SIG-M5 (cell line): ENCODE measurements at regions not wholly inside any gene's neighbourhood (a gene's known extent, or its start where the extent isn't known, plus 50 kb on each side); places are given as distances from the start of the nearest gene placed in this dataset.

Experiments
- DNase-seq: peaks from one replicate; lab custom pipeline; 2025; lab: John Stamatoyannopoulos, UW

DNA sequence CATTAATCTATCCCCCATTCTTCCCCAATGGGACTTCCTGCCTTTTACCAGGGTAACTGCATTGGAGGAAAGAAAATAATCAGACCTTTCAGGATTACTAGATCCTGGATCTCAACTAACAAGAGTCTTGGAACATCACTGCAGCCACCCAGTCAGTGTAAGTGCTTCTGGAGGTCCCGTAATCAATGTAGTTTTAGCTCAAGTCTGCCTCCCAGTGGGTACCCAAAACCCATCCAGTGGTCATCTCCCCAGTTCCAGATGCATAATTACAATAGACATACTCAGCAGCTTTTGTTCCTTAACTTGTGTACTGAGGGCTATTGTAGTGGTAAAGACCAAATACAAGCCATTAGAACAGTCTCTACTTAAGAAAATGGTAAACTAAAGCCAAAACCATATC, 319.1 kb downstream of the GPATCH2 start:
- no peak for DNase-seq

DNA sequence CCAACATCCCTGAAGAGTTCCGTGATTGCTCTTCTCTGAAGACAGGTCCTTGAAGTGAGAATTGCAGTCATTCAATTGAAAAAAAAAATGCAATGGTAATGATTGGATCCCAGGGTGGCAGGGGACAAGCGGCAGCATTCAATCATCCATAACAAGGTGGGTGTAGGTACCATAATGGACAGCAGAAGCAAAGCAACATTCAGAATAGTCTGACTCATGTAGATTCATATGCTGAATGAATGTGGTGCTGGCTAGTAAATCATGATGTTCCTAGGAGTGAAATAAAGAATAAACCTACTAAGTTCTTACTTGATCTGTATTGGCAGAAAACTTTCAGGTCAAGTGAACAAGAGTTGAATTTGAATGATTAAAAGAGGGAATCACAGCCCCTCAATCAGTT, 319.6 kb downstream of the GPATCH2 start:
- DNase-seq = no peak

DNA sequence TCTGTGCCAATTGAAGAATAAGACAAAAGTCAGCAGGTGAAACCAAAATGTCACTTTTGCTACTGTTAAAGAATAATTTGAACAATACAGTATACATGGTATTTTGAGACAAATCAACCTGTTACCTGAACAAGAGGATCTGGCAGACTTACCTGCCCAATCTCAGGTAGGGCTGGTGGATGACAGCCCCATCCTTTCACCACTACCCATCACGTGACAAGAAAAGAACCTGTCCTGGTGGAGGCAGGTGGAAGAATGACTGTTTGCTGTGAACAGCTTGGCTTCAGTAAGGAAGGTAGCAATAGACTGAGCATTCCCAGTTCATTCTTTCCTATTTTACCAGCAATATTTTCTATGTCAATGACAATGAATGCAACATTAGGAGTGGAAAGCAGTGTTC, 349.6 kb downstream of the GPATCH2 start:
- DNase-seq = no peak

DNA sequence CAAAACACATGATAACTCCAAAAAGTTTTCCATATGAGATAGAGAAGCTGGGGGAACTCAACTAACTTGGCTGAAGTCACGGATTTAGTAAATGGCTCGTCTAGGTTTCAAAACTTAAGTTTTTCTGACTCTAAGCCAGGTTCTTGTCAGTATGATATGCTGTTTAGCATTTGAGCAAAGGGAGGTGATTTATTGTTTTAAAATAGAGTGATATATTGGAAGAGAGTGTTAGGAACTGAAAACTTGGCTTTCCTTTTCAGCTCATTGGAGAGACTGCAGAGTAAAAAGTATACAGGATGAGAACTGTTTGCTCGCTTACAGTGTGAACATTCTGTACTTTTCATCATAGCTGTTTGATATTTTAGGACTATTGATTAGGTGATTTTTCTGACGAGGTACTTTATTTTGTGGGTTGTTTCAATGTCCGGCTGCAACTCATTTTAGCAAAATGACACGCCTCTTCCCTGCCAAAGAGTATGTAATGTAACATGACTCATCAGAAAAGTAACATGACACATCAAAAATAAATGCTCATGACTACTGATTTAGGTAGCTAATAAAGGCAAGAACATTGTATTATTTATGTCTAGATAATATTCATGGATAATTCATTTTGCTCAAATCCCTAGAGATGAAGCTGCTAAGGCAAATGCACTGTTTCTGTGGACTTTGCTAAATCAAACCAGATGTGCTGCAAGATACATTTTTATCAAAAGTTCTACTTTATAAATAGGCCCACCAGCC, 355.1 kb downstream of the GPATCH2 start:
- no peak for DNase-seq

DNA sequence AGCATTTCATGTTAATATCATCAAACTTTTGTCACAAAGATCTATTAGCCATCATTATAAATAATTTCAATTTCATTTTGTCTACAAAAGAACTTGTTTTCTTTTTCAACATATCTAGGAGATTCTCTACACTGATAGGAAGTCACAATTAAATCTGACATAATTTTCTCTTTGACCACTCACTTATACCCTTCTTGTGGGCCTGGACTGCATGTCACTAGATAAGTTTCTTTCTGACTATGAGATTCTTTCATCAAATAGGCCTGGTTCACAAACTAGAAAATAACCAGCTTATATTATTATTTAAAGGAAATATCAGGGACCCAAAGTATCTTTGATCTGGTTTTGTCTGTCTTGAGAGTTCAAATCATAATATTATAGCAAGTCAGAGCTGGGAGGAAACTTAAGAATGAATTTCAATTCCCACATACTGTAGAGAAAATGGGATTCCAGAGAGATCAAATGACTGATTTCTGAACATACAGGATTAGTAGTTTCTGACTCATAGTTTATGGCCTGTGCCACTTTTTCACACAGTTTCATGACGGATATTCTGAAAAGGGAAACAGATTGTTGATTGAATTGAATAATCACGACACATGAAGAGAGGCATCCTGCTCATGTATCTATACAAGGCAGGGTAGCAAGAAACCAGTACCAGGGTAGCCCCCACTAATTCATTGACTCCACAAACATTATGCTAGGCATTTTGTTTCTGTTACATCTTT, 355.8 kb downstream of the GPATCH2 start:
- no peak for DNase-seq

DNA sequence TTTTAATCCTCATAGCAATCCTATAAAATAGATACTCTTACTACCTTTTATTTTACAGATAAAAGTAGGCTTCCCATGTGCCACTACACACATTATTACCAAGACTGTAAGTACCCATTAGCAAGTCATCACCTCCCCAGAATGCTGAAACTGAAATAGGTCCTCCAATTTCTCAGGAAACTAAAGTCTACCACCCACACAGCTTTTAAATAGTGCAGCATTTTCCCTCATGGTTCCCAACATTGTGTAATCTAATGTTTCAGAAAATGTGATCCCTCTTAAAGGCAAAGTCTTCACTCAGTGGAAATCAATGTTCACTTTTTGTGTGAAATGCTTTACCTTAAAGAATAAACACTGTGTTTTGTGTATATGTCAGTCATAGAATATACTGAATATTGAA, 356.5 kb downstream of the GPATCH2 start:
- no peak for DNase-seq

DNA sequence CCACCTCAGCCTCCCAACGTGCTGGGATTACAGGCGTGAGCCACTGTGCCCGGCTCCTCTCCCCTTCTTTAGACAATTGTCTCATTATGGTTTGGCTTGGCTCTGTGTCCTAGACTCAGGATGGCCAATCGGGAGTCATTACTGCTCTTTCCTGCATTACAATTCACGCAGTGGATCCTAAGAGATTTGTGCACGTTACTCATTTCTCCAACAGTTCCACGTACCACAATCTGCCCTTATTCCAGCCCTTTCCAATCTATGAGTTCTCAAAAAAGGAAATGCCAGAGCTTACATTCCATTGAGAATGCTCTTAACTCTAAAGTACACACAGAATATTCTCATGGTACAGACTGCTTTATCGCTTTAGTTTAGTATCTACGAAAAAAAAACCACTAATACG, 357.0 kb downstream of the GPATCH2 start:
- no peak for DNase-seq

DNA sequence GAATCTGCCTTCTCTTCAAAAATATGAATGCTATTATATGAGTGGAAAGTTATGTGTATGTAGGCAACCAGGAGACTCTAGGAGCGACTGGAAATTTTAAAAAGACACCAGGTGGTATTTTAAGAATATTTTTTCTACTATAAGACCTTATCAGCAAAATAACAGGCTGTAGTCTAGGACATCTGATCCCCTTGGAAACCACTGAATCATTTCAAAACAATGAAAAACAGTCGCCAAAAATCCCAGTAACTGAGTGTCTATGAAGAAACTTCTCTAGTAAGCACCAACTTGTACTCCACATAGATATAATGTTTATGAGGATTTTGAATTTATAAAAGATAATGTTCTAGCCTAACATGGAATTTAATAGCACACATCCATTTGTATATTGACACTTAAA, 358.5 kb downstream of the GPATCH2 start:
- DNase-seq = no peak

DNA sequence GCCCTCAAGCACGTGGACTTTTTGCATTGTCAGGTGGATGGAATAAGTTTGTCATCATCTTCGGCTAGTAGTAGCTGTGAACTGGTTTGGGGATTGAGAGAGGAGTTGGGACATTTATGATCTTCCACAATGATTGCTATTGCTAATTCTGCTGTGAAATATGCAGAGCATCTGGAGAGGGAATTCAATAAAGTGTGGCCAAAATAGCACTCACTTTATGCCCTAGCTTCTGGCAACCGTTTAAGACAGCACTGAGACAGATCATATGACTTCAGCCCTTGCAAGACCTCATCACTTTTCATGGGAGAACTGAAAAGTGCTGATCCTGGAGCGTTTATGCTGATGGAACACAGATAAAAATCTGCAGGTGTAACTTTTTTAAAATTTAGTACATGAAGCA, 360.8 kb downstream of the GPATCH2 start:
- no peak for DNase-seq

DNA sequence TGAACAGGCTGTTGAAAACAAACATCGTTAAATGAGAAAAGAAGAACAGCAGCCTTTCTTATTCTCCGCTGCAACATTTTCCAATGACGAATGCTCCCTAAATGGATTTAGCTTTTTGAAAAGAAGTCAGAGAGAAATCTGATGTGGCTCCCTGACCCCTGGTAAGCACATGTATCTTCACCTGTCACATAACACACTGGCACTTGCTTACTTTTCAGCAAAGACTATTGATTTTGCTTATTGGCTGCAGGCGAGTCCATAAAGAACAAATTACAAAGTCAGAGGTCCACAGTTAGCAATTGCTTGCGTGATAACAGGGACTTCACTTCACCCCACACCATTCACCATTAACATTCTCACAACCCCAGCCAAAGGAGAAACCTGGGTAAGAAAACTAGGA, 362.8 kb downstream of the GPATCH2 start:
- no peak for DNase-seq

DNA sequence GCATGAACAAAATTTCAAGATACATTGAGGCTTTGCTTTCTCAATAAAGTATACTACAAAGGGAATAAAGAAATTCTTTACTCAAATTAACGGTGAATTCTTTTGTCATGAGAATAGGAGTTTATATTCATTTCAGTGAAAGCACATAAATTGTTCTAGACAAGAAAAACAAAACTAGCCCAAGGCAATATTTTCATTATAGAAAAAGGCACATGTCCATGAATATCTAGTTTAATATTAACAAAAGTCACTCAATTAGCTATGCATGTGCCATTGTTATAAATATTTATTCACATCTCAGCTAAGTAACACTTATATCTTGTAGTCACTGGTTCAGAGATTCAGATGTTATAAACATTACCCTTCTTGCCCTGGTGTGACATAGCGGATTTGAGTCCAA, 369.3 kb downstream of the GPATCH2 start:
- no peak for DNase-seq

DNA sequence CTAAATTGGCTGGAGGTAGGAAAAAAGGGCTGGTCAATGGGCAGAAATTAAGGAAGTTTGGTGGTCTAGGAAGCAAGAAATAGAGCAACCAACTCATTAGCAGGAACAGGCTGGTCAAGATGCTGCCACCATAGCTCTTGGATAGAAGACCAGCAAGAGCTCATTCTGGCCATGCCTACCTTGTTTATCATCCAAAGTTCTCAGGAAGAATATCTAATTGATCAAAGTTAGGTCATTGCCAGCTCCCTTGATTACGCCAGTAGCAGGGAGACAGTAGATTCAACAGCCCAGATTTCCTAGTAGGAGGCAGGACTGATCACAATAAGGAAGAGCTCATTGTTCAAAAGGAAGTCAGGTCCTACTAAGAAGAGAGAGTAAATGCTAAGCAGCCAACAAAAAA, 370.2 kb downstream of the GPATCH2 start:
- DNase-seq = no peak

DNA sequence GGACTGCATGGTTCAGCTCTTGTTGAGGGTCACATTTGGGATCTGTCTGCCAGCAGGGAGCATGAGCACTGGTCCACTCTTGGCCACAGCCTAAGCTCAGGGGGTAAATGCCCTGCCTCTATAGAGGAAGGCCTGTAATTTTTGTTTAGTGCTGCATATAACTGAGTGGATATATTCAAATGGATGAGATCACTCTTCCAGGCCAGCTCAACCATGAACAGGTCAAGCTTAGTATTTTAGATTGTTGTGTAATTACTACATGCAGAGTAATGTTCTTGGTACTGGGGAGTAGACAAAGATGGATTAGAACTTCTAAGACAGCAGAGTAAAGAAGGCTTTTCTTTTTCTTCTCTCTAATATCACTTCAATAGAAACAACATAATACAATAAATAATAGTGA, 376.9 kb downstream of the GPATCH2 start:
- no peak for DNase-seq

DNA sequence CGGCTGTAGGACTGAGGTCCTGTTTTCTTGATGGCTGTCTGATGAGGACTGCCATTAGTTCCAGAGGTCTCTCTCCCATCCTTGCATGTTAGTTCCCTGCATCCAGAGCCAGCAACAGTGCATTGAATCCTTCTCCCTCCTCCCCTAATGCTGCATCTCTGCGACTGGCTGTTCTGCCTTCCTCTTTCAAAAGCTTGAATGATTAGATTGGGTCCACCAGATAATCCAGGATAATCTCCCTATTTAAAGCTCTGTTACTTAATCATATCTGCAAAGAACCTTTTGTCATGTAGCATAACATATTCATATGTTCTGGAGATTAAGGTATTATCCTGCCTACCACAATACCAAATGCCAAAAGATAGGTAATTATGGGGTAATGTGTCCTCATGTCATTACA, 377.5 kb downstream of the GPATCH2 start:
- DNase-seq = no peak

DNA sequence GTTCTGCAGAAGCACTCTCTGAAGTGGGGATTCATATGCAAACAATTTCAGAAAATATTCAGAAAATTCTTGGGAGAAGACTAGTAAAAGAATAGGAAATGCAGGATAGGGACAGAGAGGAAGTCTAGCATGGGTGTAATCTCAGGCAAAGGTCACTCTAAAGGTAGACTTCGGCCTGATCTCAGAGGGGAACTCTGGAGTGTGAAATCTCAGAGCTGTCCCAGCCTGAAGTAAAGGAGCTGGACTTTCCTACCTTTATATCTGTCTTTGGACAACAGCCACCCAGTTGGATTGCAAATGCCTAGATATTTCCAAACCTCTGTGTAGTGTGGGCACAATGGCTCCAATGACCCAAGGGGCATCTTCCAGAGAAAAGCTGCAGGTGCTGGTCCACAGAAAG, 379.8 kb downstream of the GPATCH2 start:
- no peak for DNase-seq

DNA sequence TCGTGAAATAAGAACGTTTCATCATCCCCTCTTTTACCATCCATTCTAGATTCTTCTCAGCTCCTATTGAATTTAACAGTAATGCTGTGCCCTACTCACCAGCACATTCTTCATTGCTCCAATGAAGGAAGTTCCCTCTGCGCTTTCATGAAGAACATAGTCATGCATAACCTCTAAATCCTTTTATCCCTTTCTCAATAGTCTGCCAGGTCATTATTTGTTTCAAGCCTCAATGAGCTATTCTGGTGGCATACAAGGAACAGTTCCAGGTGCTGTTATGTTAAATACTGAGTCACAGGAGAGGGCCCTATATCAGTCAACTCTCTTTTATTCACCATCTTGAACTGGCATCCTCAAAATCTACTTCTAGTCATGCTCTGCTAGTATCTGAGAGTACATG, 381.0 kb downstream of the GPATCH2 start:
- DNase-seq = no peak

DNA sequence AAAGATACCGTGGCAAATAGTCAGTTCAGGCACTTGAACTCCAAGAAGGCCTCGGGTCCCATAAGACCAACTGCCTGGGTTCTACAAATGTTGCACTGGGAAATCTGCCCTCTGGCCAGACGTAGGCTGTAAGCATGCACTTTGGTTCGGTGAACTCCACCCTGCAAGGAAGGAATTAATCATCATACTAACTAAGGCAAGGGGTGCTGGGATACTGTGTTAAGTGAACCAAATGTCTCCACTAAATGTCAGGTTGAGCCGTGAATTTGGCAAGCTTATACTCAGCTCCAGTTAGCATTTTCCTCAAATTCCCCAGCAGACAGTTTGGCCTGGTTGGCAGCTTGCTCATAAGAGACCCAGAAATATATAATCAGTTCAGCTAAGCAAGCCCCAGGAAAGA, 385.9 kb downstream of the GPATCH2 start:
- no peak for DNase-seq

DNA sequence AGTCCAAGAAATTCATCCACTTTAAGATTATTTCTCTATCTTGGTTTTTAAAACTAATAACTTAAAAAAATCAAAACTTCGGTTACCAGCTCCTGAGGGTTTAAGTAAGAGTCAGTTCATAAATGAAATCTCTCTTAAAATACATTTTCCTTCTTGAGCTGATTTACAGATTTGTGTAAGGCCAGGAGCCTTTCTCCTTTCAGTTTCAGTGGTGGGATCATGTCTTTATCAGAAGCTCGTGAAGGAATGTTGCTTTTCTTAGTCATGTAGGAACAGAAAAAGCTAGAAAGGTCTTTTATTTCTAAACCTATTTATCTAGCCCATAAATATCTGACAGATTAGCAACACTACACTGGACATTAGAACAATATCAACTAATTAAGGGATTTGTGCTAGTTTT, 390.2 kb downstream of the GPATCH2 start:
- DNase-seq = no peak

DNA sequence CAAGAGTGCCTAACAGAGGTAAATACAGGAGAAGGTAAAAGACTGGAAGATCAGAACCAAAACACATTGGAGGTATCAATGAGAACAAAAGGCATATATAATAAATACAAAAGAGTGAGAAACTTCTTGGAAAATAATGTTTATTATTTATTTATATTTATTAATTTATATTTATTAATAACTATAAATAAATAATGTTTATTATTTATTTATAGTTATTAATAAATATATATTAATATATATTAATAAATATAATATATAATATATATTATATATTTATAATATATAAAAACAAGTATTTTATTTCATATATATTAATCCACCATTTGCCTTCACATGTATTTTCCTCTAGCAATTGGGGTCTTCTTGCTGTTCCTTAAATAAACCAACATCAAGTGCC, 391.9 kb downstream of the GPATCH2 start:
- DNase-seq = no peak

DNA sequence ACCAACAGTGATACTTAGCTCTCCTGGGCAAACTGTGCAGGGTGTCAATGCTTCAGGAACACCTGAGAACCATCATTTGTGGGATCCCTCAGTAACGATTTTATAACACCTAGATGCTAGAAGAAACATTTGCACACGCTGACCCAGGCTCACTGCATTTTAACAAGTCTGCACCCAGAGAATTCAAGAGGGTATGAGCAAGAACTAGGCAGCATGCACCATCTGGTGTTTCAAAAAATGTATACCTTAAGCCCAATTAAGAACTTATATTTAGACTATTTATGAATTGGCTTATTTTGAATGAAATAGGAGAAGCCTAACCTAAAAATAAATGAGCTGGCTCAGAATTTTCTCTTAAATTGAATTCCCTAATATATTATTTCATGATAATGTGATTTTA, 400.5 kb downstream of the GPATCH2 start:
- DNase-seq = no peak

DNA sequence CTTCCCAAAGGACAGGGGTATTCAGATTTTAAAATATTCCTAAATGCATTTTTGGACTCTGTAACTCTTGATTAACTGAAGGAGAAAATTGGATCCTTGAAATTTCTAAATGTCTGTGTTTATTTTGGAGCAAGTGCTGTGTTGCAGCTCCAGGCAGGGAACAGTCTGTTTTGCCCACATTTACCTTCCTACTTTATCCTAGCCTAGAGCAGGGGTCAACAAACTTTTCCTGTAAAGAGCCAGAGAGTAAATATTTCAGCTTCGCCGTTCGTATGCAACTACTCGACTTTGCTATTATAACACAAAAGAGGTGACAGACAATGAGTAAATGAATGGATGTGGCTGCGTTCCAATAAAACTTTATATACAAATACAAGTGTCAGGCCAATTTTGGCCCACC, 402.2 kb downstream of the GPATCH2 start:
- DNase-seq = no peak

DNA sequence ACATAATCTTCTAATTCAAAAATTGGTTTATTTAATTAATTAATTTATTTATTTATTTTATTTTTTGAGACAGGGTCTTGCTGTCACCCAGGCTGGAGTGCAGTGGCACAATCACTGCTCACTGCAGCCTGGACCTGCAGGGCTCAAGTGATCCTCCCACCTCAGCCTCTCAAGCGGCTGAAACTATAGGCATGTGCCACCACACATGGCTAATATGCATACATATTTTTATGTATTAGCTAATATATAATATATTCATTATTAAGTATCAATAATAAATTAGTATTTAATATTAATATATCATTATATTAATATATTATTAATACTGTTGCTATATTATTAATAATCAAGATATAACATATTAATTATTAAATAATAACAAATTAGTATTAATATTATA, 406.7 kb downstream of the GPATCH2 start:
- no peak for DNase-seq

DNA sequence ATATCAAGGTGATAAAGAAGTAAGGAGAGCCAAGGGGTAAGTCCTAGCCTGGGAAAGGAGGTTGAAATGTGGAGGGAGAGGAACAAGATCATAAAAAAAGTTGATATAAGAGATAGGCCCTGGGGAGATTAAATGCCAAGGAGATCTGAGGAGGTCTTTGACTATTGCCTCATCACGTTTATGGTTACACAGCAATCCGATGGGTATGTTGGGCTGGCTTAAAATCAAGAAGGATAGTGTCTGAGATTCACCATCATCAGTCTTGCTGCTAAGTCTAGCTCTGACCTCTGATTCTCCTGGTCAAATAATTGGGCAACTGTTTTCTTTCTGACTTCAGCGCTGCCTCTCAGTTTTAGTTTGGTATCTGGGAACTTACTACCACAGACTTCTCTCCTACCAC, 416.3 kb downstream of the GPATCH2 start:
- DNase-seq = no peak

DNA sequence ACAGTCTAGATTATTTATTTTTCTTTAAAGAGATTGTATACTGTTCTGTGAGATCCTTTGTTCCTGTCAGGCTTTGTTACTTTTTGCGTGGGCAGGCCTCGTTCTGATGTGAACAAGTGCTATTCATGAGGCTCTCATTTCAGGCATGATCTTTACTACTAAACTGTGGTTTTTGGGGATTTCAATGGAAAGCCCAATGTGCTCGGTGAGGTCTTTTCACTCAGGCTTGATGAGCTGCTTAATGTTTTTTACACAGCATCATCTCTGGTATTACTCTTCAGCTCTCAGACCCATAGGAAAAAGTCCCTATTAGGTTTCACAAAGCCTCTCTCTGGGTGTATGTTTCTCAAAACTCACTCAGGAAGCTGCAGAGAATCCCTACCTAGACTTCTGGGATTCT, 419.4 kb downstream of the GPATCH2 start:
- DNase-seq = no peak
